ENCODE measurements at regions not wholly inside any gene's neighbourhood (a gene's known extent, or its start where the extent isn't known, plus 50 kb on each side); places are given as distances from the start of the nearest gene placed in this dataset.

GRCh38 chr2:18057657-18058056, 179.2 kb downstream of the KCNS3 start:
- Histone ChIP-seq H3K4me1 (ENCODE audit: control insufficient read depth, insufficient read depth, low read length) (no peaks in the 10 kb centered on the region), H3K36me3 (ENCODE audit: control insufficient read depth in 2 of 2, insufficient read depth in 2 of 2, low read length in 1 of 2) (no peaks in the 10 kb centered on the region), H3K4me2 (ENCODE audit: control insufficient read depth, insufficient read depth) (no peak overlapping the region), H4K20me1 (ENCODE audit: control insufficient read depth, insufficient read depth) (no peaks in the 10 kb centered on the region), H3K9me3 (replicated peaks; ENCODE audit: control insufficient read depth, insufficient read depth, low read length) (no peaks in the 10 kb centered on the region), H3K4me3 (no peak overlapping the region), H2AFZ (ENCODE audit: control insufficient read depth, low read depth, low read length) (no peak overlapping the region), H3K9ac (ENCODE audit: control insufficient read depth, insufficient read depth, low read length) (no peak overlapping the region), H3K79me2 (ENCODE audit: control insufficient read depth, insufficient read depth, low read length) (no peaks in the 10 kb centered on the region), H3K27ac (ENCODE audit: control insufficient read depth, insufficient read depth) (no peak overlapping the region), H3K27me3 (replicated peaks in 1 of 2; ENCODE audit: control insufficient read depth in 2 of 2, insufficient read depth in 2 of 2, low read length in 1 of 2) (0 out of 4 replicates have a peak, but pooled peaks cover 0 to under 1% of the 10 kb centered on the region in 2 experiments)
- intact Hi-C loops (cut with micrococcal nuclease; ENCODE audit: unreplicated experiment) (no loop called here), in situ Hi-C loops (cut with MboI) (no loop called here)
- ATAC-seq (no peak), DNase-seq (ENCODE audit: low read depth, low spot score) (no peak), FAIRE-seq (no peak)
- TF ChIP-seq BCL11A (IDR thresholded peaks at IDR 0.05; ENCODE audit: low read depth, low read length), result no peak
- no peak for TF ChIP-seq RBBP5 (conservative IDR thresholded peaks at IDR 0.05)
- no peak for TF ChIP-seq ZBTB40 (IDR thresholded peaks at IDR 0.05; ENCODE audit: borderline replicate concordance)
- no peak for TF ChIP-seq ATF7 (IDR thresholded peaks at IDR 0.05; ENCODE audit: low read depth)
- WGBS (ENCODE audit: insufficient coverage, insufficient replicate concordance, low lambda C conversion rate, missing lambda C conversion rate), result 31% methylated on average over 1 of the region's 1 CpG
- ChIA-PET SMC1A (ENCODE audit: uncharacterized antibody, unreplicated experiment) (no interaction called here), POLR2A (no interaction called here), RAD21 (ENCODE audit: unreplicated experiment) (no interaction called here), CTCF (no interaction called here)
- BruUV-seq (replicated peaks), result no TSS peak

DNA sequence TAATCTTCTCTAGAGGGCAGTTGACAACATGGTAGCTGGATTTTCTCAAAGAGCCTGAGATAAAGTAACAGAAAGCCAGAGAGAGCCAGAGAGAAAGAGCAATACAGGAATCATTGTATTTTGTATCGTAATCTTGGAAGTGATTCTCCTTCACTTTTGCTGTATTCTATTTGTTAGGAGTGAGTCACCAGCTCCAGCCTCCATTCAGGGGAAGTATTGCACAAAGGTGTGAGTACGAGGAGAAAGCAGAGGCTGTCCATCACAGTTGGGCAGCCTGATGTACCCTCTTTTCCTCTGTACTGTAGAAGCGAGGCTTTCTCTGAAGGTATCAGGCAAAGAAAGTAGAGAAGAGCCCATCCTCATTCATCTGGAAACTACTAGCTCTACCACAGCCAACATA, 176.8 kb downstream of the KCNS3 start:
- ChIA-PET POLR2A (no interaction called here), CTCF (no interaction called here), SMC1A (ENCODE audit: uncharacterized antibody, unreplicated experiment) (interaction anchor here (1.2 kb wide), 1 partner anchor 16 kb away, joined by 3 read pairs; no protein-coding TSS in a partner anchor), RAD21 (ENCODE audit: unreplicated experiment) (no interaction called here)
- 0% methylated on average over 3 of the region's 3 CpGs for WGBS (ENCODE audit: insufficient coverage, insufficient replicate concordance, low lambda C conversion rate, missing lambda C conversion rate)
- Histone ChIP-seq H4K20me1 (ENCODE audit: control insufficient read depth, insufficient read depth) (no peaks in the 10 kb centered on the region), H3K4me3 (no peak overlapping the region), H3K9ac (ENCODE audit: control insufficient read depth, insufficient read depth, low read length) (no peak overlapping the region), H3K79me2 (ENCODE audit: control insufficient read depth, insufficient read depth, low read length) (no peaks in the 10 kb centered on the region), H3K4me1 (ENCODE audit: control insufficient read depth, insufficient read depth, low read length) (no peaks in the 10 kb centered on the region), H3K27ac (ENCODE audit: control insufficient read depth, insufficient read depth) (no peak overlapping the region), H3K4me2 (ENCODE audit: control insufficient read depth, insufficient read depth) (no peak overlapping the region), H2AFZ (ENCODE audit: control insufficient read depth, low read depth, low read length) (no peak overlapping the region), H3K9me3 (replicated peaks; ENCODE audit: control insufficient read depth, insufficient read depth, low read length) (no peaks in the 10 kb centered on the region), H3K36me3 (ENCODE audit: control insufficient read depth in 2 of 2, insufficient read depth in 2 of 2, low read length in 1 of 2) (no peaks in the 10 kb centered on the region), H3K27me3 (replicated peaks in 1 of 2; ENCODE audit: control insufficient read depth in 2 of 2, insufficient read depth in 2 of 2, low read length in 1 of 2) (no peaks in the 10 kb centered on the region)
- FAIRE-seq (no peak), ATAC-seq (no peak), DNase-seq (ENCODE audit: low read depth, low spot score) (no peak)
- in situ Hi-C loops (cut with MboI), result no loop called here
- TF ChIP-seq SRF (IDR thresholded peaks at IDR 0.05; ENCODE audit: low read depth in 2 of 2, low read length in 2 of 2), result no peak
- TF ChIP-seq, protein P1, sequence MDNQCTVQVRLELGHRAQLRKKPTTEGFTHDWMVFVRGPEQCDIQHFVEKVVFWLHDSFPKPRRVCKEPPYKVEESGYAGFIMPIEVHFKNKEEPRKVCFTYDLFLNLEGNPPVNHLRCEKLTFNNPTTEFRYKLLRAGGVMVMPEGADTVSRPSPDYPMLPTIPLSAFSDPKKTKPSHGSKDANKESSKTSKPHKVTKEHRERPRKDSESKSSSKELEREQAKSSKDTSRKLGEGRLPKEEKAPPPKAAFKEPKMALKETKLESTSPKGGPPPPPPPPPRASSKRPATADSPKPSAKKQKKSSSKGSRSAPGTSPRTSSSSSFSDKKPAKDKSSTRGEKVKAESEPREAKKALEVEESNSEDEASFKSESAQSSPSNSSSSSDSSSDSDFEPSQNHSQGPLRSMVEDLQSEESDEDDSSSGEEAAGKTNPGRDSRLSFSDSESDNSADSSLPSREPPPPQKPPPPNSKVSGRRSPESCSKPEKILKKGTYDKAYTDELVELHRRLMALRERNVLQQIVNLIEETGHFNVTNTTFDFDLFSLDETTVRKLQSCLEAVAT (IDR thresholded peaks at IDR 0.05), result no peak
- TF ChIP-seq, protein P2, sequence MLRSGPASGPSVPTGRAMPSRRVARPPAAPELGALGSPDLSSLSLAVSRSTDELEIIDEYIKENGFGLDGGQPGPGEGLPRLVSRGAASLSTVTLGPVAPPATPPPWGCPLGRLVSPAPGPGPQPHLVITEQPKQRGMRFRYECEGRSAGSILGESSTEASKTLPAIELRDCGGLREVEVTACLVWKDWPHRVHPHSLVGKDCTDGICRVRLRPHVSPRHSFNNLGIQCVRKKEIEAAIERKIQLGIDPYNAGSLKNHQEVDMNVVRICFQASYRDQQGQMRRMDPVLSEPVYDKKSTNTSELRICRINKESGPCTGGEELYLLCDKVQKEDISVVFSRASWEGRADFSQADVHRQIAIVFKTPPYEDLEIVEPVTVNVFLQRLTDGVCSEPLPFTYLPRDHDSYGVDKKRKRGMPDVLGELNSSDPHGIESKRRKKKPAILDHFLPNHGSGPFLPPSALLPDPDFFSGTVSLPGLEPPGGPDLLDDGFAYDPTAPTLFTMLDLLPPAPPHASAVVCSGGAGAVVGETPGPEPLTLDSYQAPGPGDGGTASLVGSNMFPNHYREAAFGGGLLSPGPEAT (IDR thresholded peaks at IDR 0.05; ENCODE audit: low read depth), result no peak
- no peak for TF ChIP-seq CREB1 (IDR thresholded peaks at IDR 0.05; ENCODE audit: low read depth)
- TF ChIP-seq HDGF (IDR thresholded peaks at IDR 0.05), result no peak
- TF ChIP-seq SMAD1 (IDR thresholded peaks at IDR 0.05; ENCODE audit: low read depth, partially characterized antibody), result no peak
- TF ChIP-seq BACH1 (IDR thresholded peaks at IDR 0.05; ENCODE audit: borderline replicate concordance), result no peak
- intact Hi-C loops (cut with micrococcal nuclease; ENCODE audit: unreplicated experiment), result no loop called here
- no TSS peak for BruUV-seq (replicated peaks)
